Endothelial cell of umbilical vein (primary cell): ENCODE measurements at regions not wholly inside any gene's neighbourhood (a gene's known extent, or its start where the extent isn't known, plus 50 kb on each side); places are given as distances from the start of the nearest gene placed in this dataset.

Source experiments
- BruUV-seq: library from RNA; stranded (reverse); fragments of 400-500 nt; replicated peaks from 2 replicates; lab custom pipeline; 2021; lab: Mats Ljungman, UMichigan
- CTCF ChIA-PET: fragments of 300-600, 350-600 bp; sonication (Branson Sonifier 250); formaldehyde crosslinking; loops from one replicate; lab custom pipeline; 2021; ENCODE audit warnings: antibody characterized with exemption, inconsistent platforms; lab: Charles Lee
- POLR2A ChIA-PET: fragments of 300-600, 350-600 bp; sonication (Branson Sonifier 250); formaldehyde crosslinking; loops from one replicate; lab custom pipeline; 2021; ENCODE audit warnings: antibody characterized with exemption, inconsistent platforms; lab: Charles Lee
- DNase-seq: peaks from one replicate; pipeline ENCODE4 v3.0.0-alpha.2; 2011; ENCODE audit warnings: low read depth, low spot score
- FAIRE-seq: peaks from 2 replicates; lab custom pipeline; 2011; peaks lifted over from hg19 to GRCh38; lab: Jason Lieb, UNC
- H2AFZ ChIP-seq: 2 replicates; pipeline ENCODE4 v1.6.0; 2012; ENCODE audit warnings: low read depth, low read length, control low read depth, inconsistent platforms
- H3K27ac ChIP-seq: 2 replicates; pipeline ENCODE4 v1.5.1; 2011; ENCODE audit warnings: low read depth, mild to moderate bottlenecking, control low read depth, low read length, moderate library complexity; ENCODE audit not compliant: insufficient read depth
- H3K27me3 ChIP-seq, 2 experiments: 2 replicates each; pipeline versions ENCODE4 v1.6.0 to v1.6.1; 2011; ENCODE audit warnings: low read length in 2 of 2, mixed read lengths in 1 of 2; ENCODE audit not compliant: control insufficient read depth in 2 of 2, insufficient read depth in 2 of 2
- H3K36me3 ChIP-seq, 2 experiments: 2 replicates in 1 of 2; 3 replicates in 1 of 2; pipeline ENCODE4 v1.5.1; 2011; ENCODE audit warnings: low read length in 2 of 2, mild to moderate bottlenecking in 1 of 2, moderate library complexity in 1 of 2; ENCODE audit not compliant: control insufficient read depth in 2 of 2, insufficient read depth in 2 of 2; ENCODE audit errors: extremely low read depth in 1 of 2
- H3K4me1 ChIP-seq: 3 replicates; pipeline ENCODE4 v1.5.1; 2011; ENCODE audit warnings: mild to moderate bottlenecking, low read length; ENCODE audit not compliant: control insufficient read depth, insufficient read depth; ENCODE audit errors: extremely low read depth
- H3K4me2 ChIP-seq: 2 replicates; pipeline ENCODE4 v1.6.1; 2011; ENCODE audit warnings: low read length, control low read depth, mixed read lengths; ENCODE audit not compliant: insufficient read depth
- H3K4me3 ChIP-seq, 3 experiments: fragments of 200-600 bp in 1 of 3; sonication (generic), shearing (Covaris generic) in 1 of 3; replicated peaks in 1 of 3; 2 replicates each; pipeline ENCODE4 v1.5.1; 2011 to 2016; ENCODE audit warnings: control low read depth in 3 of 3, low read length in 3 of 3, mild to moderate bottlenecking in 2 of 3, inconsistent platforms in 1 of 3, low read depth in 1 of 3, moderate library complexity in 1 of 3; ENCODE audit not compliant: insufficient read depth in 1 of 3
- H3K79me2 ChIP-seq: 2 replicates; pipeline ENCODE4 v1.6.0; 2012; ENCODE audit warnings: low read length, inconsistent platforms; ENCODE audit not compliant: control insufficient read depth, insufficient read depth
- H3K9ac ChIP-seq: replicated peaks from 2 replicates; pipeline ENCODE3; 2011; ENCODE audit warnings: low read length, control low read depth; ENCODE audit not compliant: insufficient read depth; ENCODE audit errors: extremely low read depth
- H3K9me1 ChIP-seq: replicated peaks from 3 replicates; pipeline ENCODE4 v1.6.0; 2011; ENCODE audit warnings: mild to moderate bottlenecking, low read length; ENCODE audit not compliant: control insufficient read depth, insufficient read depth; ENCODE audit errors: extremely low read depth
- H3K9me3 ChIP-seq: replicated peaks from 2 replicates; pipeline ENCODE4 v1.5.1; 2012; ENCODE audit warnings: low read length, inconsistent platforms; ENCODE audit not compliant: control insufficient read depth, insufficient read depth
- H4K20me1 ChIP-seq: replicated peaks from 2 replicates; pipeline ENCODE3; 2011; ENCODE audit warnings: mild to moderate bottlenecking, low read length; ENCODE audit not compliant: control insufficient read depth, insufficient read depth; ENCODE audit errors: extremely low read depth
- CTCF ChIP-seq, 2 donors: IDR thresholded peaks; 1 replicate in 1 of 2; 2 replicates in 1 of 2; pipeline ENCODE4 v1.5.1; 2011; ENCODE audit warnings: low read length in 2 of 2, mild to moderate bottlenecking in 2 of 2, moderate library complexity in 2 of 2, control low read depth in 1 of 2, inconsistent platforms in 1 of 2, low read depth in 1 of 2; ENCODE audit not compliant: insufficient read depth in 1 of 2; ENCODE audit errors: extremely low read depth in 1 of 2
- EZH2 ChIP-seq: IDR thresholded peaks from 2 replicates; pipeline ENCODE4 v1.6.1; 2012; ENCODE audit warnings: borderline replicate concordance, low read depth, mild to moderate bottlenecking, moderate library complexity, low read length, inconsistent platforms; ENCODE audit not compliant: severe bottlenecking
- FOS ChIP-seq: IDR thresholded peaks from 2 replicates; pipeline ENCODE4 v1.6.1; 2011; ENCODE audit warnings: mild to moderate bottlenecking, low read length, moderate library complexity, borderline replicate concordance; ENCODE audit not compliant: insufficient read depth
- GATA2 ChIP-seq: IDR thresholded peaks from 2 replicates; pipeline ENCODE4 v1.7.0; 2011; ENCODE audit warnings: low read depth, mild to moderate bottlenecking, moderate library complexity, mixed read lengths, low read length; ENCODE audit not compliant: insufficient read length, insufficient read depth
- JUN ChIP-seq: IDR thresholded peaks from 2 replicates; pipeline ENCODE4 v1.6.1; 2011; ENCODE audit warnings: borderline replicate concordance, low read depth; ENCODE audit not compliant: insufficient read length, insufficient read depth
- MAX ChIP-seq: IDR thresholded peaks from 2 replicates; pipeline ENCODE4 v1.6.1; 2011; ENCODE audit not compliant: insufficient read depth, insufficient read length
- MYC ChIP-seq: IDR thresholded peaks from one replicate; pipeline ENCODE4 v1.6.1; 2011; ENCODE audit warnings: mild to moderate bottlenecking, low read depth, low read length
- POLR2A ChIP-seq: IDR thresholded peaks from 2 replicates; pipeline ENCODE4 v1.6.1; 2012; ENCODE audit warnings: low read depth, mild to moderate bottlenecking, control low read depth, low read length
- POLR2AphosphoS5 ChIP-seq: IDR thresholded peaks from 2 replicates; pipeline ENCODE4 v1.6.1; 2012; ENCODE audit warnings: low read depth, mild to moderate bottlenecking, control low read depth, low read length, moderate library complexity; ENCODE audit not compliant: insufficient read depth
- dilution Hi-C: fragments of 300-500 bp; cut with MboI; formaldehyde crosslinking; loops from one replicate; pipeline ENCODE4 v1.15.0; 2019; ENCODE audit warnings: low sequenced_read_pairs; ENCODE audit not compliant: extremely low pct_ligation_motif_present
- intact Hi-C: fragments of 100-400 bp; cut with micrococcal nuclease; formaldehyde crosslinking; loops from one replicate; pipeline ENCODE4 v1.10.0; 2022

DNA sequence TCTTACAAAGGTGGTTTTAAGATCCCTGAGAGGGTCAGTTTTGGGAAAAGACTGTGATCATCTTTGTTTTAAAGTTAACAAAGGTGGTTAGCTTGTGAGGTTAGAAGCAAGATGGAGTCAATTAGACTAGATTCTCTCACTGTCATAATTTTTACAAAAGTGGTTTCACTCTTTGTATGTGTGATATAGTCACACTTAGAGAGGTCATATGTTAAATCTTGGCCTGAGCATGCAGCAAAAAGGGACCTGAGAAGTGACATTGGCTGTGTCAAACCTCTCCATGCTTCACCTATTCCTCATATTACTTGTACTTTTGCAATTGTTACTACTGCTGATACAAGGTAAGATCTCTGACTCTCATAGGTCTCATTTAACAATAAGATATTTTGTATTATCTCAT, 368.0 kb downstream of the TBC1D32 start:
- Histone ChIP-seq H3K36me3 (no peaks in the 10 kb centered on the region), H3K27me3 (no peaks in the 10 kb centered on the region), H3K4me2 (no peak overlapping the region), H3K9me3 (no peaks in the 10 kb centered on the region), H3K79me2 (no peaks in the 10 kb centered on the region), H4K20me1 (no peaks in the 10 kb centered on the region), H3K27ac (no peak overlapping the region), H2AFZ (no peak overlapping the region), H3K9me1 (no peaks in the 10 kb centered on the region), H3K4me1 (no peaks in the 10 kb centered on the region), H3K9ac (no peak overlapping the region), H3K4me3 (no peak overlapping the region)
- POLR2A ChIA-PET: no interaction called here
- TF ChIP-seq GATA2 (no peak), MAX (no peak)
- dilution Hi-C loops: no loop called here
- intact Hi-C loops: no loop called here
- CTCF ChIA-PET: no interaction called here
- no peak for FAIRE-seq
- no TSS peak for BruUV-seq
- DNase-seq: no peak

GRCh38 chr6:120965814-120966213, 368.5 kb downstream of the TBC1D32 start:
- Histone ChIP-seq H3K36me3 (no peaks in the 10 kb centered on the region), H3K4me3 (no peak overlapping the region), H2AFZ (no peak overlapping the region), H3K4me2 (no peak overlapping the region), H3K79me2 (no peaks in the 10 kb centered on the region), H3K9ac (no peak overlapping the region), H4K20me1 (no peaks in the 10 kb centered on the region), H3K27ac (no peak overlapping the region), H3K9me3 (no peaks in the 10 kb centered on the region), H3K4me1 (no peaks in the 10 kb centered on the region), H3K27me3 (no peaks in the 10 kb centered on the region), H3K9me1 (no peaks in the 10 kb centered on the region)
- no TSS peak for BruUV-seq
- TF ChIP-seq GATA2 (no peak), POLR2A (no peak), JUN (no peak), CTCF (IDR thresholded peaks at IDR 0.05; ENCODE audit: extremely low read depth in 1 of 2, insufficient read depth in 1 of 2, low read depth in 1 of 2, low read length in 2 of 2) (no peak), MYC (no peak), FOS (no peak), MAX (no peak), EZH2 (no peak), POLR2AphosphoS5 (no peak)
- DNase-seq: no peak
- no peak for FAIRE-seq
- ChIA-PET POLR2A (no interaction called here), CTCF (no interaction called here)
- intact Hi-C loops (no loop called here), dilution Hi-C loops (no loop called here)
